ENCODE measurements at regions not wholly inside any gene's neighbourhood (a gene's known extent, or its start where the extent isn't known, plus 50 kb on each side); places are given as distances from the start of the nearest gene placed in this dataset.

DNA sequence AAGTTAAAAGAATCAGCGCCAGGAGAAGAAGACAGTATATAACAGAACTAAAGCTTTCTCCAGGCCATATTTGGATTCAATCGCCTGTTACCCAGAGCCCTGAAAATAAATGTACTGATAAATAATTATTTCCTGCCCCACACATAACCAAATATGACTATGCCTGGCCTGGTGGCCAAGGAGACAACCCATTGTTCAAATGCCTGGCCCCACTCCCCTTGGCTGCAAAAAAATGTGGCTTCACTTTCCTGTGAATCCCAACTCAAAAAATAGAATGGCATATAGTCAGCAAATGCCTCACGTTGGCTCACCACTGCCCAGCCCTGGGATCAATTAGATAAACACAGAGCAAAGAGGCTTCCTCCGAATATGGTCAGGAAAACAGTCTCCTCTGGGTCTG, 472.1 kb downstream of the BCL11B start:
- Histone ChIP-seq H3K9me3 (ENCODE audit: control insufficient read depth in 2 of 2, insufficient read depth in 1 of 2, low read length in 1 of 2) (peaks cover 1 to 7% of the 10 kb centered on the region in 2 donors), H3K36me3 (ENCODE audit: control insufficient read depth in 2 of 2, insufficient read depth in 2 of 2, low read length in 1 of 2) (no peaks in the 10 kb centered on the region), H3K4me3 (ENCODE audit: low read length in 2 of 2) (no peak overlapping the region), H3K4me1 (ENCODE audit: control insufficient read depth in 2 of 2, insufficient read depth in 2 of 2, low read length in 2 of 2) (peaks cover 0 to 13% of the 10 kb centered on the region in 2 donors), H3K27ac (ENCODE audit: low read depth in 1 of 2, low read length in 1 of 2) (no peak overlapping the region), H3K27me3 (ENCODE audit: control insufficient read depth in 2 of 2, insufficient read depth in 1 of 2, low read length in 1 of 2) (no peaks in the 10 kb centered on the region)
- no peak for DNase-seq (ENCODE audit: low read depth in 6 of 9, low spot score in 9 of 9)
- WGBS, result 80% methylated on average over 4 of the region's 4 CpGs

DNA sequence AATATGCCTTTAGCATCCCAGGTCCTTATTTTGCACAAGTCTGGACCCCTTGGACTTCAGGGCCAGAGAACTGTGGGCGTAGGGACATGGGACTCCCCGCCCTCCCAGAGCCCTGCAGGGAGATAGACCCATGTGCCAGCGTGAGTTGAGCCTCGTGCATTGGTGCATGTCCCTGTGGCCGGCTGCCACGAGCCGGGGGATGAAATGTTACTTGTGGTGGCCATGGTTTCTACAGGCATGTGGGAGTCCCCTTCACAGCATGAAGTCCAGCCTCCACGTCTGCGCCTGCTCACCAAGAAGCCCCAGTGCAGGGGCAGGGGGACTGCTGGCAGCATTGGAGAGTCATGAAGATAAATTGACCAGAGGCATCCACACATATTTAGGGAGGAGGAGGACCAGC, 470.0 kb downstream of the BCL11B start:
- DNase-seq (ENCODE audit: low read depth in 6 of 9, low spot score in 9 of 9), result no peak
- H3K27me3 ChIP-seq (ENCODE audit: control insufficient read depth in 2 of 2, insufficient read depth in 1 of 2, low read length in 1 of 2), result no peaks in the 10 kb centered on the region
- H3K9me3 ChIP-seq (ENCODE audit: control insufficient read depth in 2 of 2, insufficient read depth in 1 of 2, low read length in 1 of 2), result peaks cover 0 to 7% of the 10 kb centered on the region in 2 donors
- H3K36me3 ChIP-seq (ENCODE audit: control insufficient read depth in 2 of 2, insufficient read depth in 2 of 2, low read length in 1 of 2), result no peaks in the 10 kb centered on the region
- no peak overlapping the region for H3K27ac ChIP-seq (ENCODE audit: low read depth in 1 of 2, low read length in 1 of 2)
- WGBS, result 88% methylated on average over 9 of the region's 9 CpGs
- H3K4me3 ChIP-seq (ENCODE audit: low read length in 2 of 2), result no peak overlapping the region
- peaks cover 0 to 13% of the 10 kb centered on the region in 2 donors for H3K4me1 ChIP-seq (ENCODE audit: control insufficient read depth in 2 of 2, insufficient read depth in 2 of 2, low read length in 2 of 2)

DNA sequence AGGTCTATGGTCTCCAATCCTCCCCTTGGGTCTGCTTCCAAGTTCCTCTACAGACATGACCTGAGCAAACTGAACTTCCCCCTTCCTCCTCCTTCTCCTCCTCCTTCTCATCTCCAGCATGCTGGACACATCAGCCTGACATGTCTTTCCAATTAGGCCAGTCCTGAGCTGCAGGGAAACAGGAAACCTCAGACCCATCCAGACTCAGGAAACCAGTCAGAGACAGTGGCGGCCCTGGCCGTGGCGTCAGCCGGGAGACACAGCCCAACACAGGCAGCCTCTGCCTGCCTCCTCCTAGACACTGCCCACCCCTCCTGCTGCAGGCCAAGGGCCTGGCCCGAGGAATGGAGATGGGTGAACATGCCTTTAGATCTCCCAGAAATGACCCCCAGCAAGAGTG, 468.8 kb downstream of the BCL11B start:
- Histone ChIP-seq H3K9me3 (ENCODE audit: control insufficient read depth in 2 of 2, insufficient read depth in 1 of 2, low read length in 1 of 2) (peaks cover 0 to 7% of the 10 kb centered on the region in 2 donors), H3K27ac (ENCODE audit: low read depth in 1 of 2, low read length in 1 of 2) (no peak overlapping the region), H3K4me3 (ENCODE audit: low read length in 2 of 2) (no peak overlapping the region), H3K36me3 (ENCODE audit: control insufficient read depth in 2 of 2, insufficient read depth in 2 of 2, low read length in 1 of 2) (no peaks in the 10 kb centered on the region), H3K27me3 (ENCODE audit: control insufficient read depth in 2 of 2, insufficient read depth in 1 of 2, low read length in 1 of 2) (no peaks in the 10 kb centered on the region), H3K4me1 (ENCODE audit: control insufficient read depth in 2 of 2, insufficient read depth in 2 of 2, low read length in 2 of 2) (peaks cover 0 to 13% of the 10 kb centered on the region in 2 donors)
- 65% methylated on average over 5 of the region's 5 CpGs for WGBS
- DNase-seq (ENCODE audit: low read depth in 6 of 9, low spot score in 9 of 9), result no peak

DNA sequence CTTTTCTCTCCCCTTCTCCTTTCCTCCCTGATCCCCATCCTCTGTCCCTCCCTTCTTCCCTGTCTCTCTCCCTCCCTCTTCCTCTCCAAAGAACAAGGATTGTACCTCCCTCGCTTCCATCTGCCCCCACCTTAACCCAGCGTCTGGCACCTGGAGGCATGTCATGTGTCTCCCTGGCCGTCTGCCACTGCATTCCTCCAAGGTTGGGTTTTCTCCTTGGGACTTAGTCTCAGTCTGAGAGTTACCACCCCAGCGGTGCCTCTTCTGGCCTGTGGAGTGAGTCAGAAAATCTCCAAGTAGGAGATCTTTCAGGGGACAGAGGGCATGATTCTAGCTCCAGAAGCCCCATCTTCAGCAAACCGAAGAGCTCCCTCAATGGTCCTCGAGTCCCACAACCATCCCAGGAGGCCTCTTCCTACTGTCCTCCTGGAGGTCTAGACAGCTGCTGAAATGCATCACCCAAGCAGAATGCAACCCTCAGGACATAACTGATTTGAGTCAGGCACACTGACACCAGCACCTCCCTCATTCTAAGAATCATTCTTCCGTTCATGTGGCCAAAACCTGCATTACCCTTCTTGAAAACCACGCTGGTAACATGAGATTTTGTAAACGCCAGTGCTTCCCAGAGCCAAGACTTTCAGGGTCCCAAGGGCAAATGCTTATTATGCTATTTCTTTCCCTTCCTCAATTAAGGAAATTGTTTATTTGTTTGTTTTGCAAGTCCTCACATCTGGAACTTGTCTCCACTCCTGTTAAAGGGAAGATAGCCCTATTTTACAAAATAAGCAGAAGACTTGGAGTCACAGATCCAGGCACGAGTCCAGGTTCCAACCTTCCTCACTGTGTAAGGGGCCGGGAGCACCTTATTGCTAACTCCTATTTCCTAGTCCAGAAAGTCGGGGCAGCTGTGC, 463.2 kb downstream of the BCL11B start:
- peaks cover 0 to 5% of the 10 kb centered on the region in 2 donors for H3K4me1 ChIP-seq (ENCODE audit: control insufficient read depth in 2 of 2, insufficient read depth in 2 of 2, low read length in 2 of 2)
- H3K9me3 ChIP-seq (ENCODE audit: control insufficient read depth in 2 of 2, insufficient read depth in 1 of 2, low read length in 1 of 2), result peaks cover 0 to 7% of the 10 kb centered on the region in 2 donors
- DNase-seq (ENCODE audit: low read depth in 6 of 9, low spot score in 9 of 9), result no peak
- no peak overlapping the region for H3K27ac ChIP-seq (ENCODE audit: low read depth in 1 of 2, low read length in 1 of 2)
- no peak overlapping the region for H3K4me3 ChIP-seq (ENCODE audit: low read length in 2 of 2)
- no peaks in the 10 kb centered on the region for H3K27me3 ChIP-seq (ENCODE audit: control insufficient read depth in 2 of 2, insufficient read depth in 1 of 2, low read length in 1 of 2)
- WGBS, result 85% methylated on average over 12 of the region's 12 CpGs
- H3K36me3 ChIP-seq (ENCODE audit: control insufficient read depth in 2 of 2, insufficient read depth in 2 of 2, low read length in 1 of 2), result no peaks in the 10 kb centered on the region

DNA sequence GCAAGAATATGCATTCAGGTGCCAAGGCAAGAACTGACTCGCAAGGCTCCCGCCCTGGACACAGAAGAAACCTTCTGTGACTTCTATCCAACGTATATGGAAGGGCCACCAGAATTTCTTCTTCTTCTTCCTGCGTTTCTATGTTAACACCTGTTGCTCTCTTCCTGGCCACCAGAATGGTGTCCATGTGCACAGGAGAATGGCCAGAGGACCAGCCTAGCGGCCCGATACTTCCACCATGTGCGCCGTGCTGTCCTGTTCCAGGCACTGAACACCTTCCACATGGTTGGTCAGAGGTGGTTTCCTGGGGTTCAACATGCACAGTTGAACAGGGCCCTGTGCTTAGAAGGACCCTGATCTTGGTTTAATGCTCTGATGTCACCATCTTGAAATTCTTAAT, 455.8 kb downstream of the BCL11B start:
- Histone ChIP-seq H3K27me3 (ENCODE audit: control insufficient read depth in 2 of 2, insufficient read depth in 1 of 2, low read length in 1 of 2) (no peaks in the 10 kb centered on the region), H3K4me1 (ENCODE audit: control insufficient read depth in 2 of 2, insufficient read depth in 2 of 2, low read length in 2 of 2) (peaks cover 6 to 20% of the 10 kb centered on the region in 2 donors), H3K36me3 (ENCODE audit: control insufficient read depth in 2 of 2, insufficient read depth in 2 of 2, low read length in 1 of 2) (no peaks in the 10 kb centered on the region), H3K4me3 (ENCODE audit: low read length in 2 of 2) (no peak overlapping the region), H3K9me3 (ENCODE audit: control insufficient read depth in 2 of 2, insufficient read depth in 1 of 2, low read length in 1 of 2) (no peaks in the 10 kb centered on the region), H3K27ac (ENCODE audit: low read depth in 1 of 2, low read length in 1 of 2) (no peak overlapping the region)
- no peak for DNase-seq (ENCODE audit: low read depth in 6 of 9, low spot score in 9 of 9)
- 97% methylated on average over 8 of the region's 8 CpGs for WGBS

DNA sequence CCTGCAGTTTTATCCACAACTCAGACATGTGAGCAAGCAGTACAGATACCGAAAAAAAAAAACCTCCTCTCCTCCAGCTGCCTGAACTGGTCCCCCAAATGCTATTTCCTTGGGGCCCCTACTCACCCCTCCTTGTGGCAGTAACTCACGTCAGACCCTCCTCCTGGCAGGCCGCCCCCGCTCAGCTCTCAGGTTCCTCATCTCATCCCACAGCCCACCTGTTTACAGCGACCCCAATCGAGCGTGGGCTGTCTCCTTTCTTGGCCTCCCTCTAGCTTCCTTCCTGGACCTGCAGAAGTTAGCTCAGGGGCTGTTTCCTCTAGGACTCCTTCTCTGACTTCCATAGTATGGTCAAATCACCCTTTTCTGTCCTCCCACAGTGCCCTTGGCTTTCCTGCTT, 455.3 kb downstream of the BCL11B start:
- H3K27me3 ChIP-seq (ENCODE audit: control insufficient read depth in 2 of 2, insufficient read depth in 1 of 2, low read length in 1 of 2), result no peaks in the 10 kb centered on the region
- WGBS, result 43% methylated on average over 7 of the region's 7 CpGs

DNA sequence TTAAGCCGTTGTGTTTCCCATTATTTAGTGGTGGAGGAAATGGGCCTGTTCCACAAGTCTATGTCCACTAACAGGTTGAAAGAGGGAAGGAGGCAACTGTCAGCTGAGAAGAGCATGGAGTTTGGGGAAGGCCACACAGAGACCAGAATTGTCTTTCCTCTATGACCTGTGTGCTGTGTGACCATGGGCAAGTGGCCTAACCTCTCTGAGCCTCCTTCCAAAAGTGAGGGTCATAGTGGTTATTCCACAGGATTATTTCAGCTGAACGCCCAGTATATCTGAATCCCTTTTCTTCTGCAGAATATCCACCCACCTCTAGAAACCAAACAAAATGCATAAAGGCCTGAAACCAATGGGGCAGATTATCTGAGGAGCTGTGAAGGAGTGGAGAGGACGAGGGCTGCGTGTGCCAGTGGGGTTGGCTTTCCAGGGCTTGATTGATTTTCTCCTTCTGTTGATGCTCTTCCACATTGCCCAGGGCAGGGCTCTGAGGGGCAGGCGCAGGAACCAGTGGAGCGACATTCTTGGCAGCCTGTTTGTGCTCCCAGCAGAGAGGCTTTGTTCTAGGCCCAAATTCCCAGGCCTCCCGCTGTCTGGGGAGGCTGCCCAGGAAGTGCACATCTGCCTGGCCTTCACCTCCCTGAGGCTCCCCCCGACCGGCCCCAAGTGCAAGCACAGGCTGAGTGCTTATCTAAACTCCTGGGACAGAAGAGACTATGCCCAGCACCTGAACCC, 452.7 kb downstream of the BCL11B start:
- DNase-seq (ENCODE audit: low read depth in 6 of 9, low spot score in 9 of 9), result no peak
- no peak overlapping the region for H3K27ac ChIP-seq (ENCODE audit: low read depth in 1 of 2, low read length in 1 of 2)
- 86% methylated on average over 9 of the region's 9 CpGs for WGBS
- peaks cover 6 to 20% of the 10 kb centered on the region in 2 donors for H3K4me1 ChIP-seq (ENCODE audit: control insufficient read depth in 2 of 2, insufficient read depth in 2 of 2, low read length in 2 of 2)
- no peaks in the 10 kb centered on the region for H3K9me3 ChIP-seq (ENCODE audit: control insufficient read depth in 2 of 2, insufficient read depth in 1 of 2, low read length in 1 of 2)
- H3K27me3 ChIP-seq (ENCODE audit: control insufficient read depth in 2 of 2, insufficient read depth in 1 of 2, low read length in 1 of 2), result no peaks in the 10 kb centered on the region
- no peak overlapping the region for H3K4me3 ChIP-seq (ENCODE audit: low read length in 2 of 2)
- H3K36me3 ChIP-seq (ENCODE audit: control insufficient read depth in 2 of 2, insufficient read depth in 2 of 2, low read length in 1 of 2), result no peaks in the 10 kb centered on the region

More for the DNA sequence above, 455.3 kb downstream of the BCL11B start:
- no peak overlapping the region for H3K27ac ChIP-seq (ENCODE audit: low read depth in 1 of 2, low read length in 1 of 2)
- no peak overlapping the region for H3K4me3 ChIP-seq (ENCODE audit: low read length in 2 of 2)
- no peaks in the 10 kb centered on the region for H3K9me3 ChIP-seq (ENCODE audit: control insufficient read depth in 2 of 2, insufficient read depth in 1 of 2, low read length in 1 of 2)
- peaks cover 6 to 20% of the 10 kb centered on the region in 2 donors for H3K4me1 ChIP-seq (ENCODE audit: control insufficient read depth in 2 of 2, insufficient read depth in 2 of 2, low read length in 2 of 2)
- DNase-seq (ENCODE audit: low read depth in 6 of 9, low spot score in 9 of 9), result peak in 2 of 9 donors; percentile 33 to 51
- H3K36me3 ChIP-seq (ENCODE audit: control insufficient read depth in 2 of 2, insufficient read depth in 2 of 2, low read length in 1 of 2), result no peaks in the 10 kb centered on the region

DNA sequence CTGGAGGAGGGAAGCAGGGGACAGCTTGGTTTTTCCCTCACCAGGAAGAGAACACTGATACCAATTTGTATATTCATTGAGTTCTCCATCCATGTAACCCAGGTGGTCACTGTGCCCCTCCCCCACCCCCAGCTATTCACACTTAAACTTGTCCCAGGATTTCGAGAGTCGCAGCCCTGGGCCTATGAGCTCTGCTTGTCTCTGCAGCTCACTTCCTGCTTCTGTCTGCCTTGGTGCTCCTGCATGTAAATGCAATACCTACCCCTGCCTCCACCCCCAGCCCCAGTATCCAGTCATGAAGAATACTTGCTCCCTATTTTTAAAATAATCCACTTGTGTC, 452.2 kb downstream of the BCL11B start:
- Histone ChIP-seq H3K27me3 (ENCODE audit: control insufficient read depth in 2 of 2, insufficient read depth in 1 of 2, low read length in 1 of 2) (no peaks in the 10 kb centered on the region), H3K36me3 (ENCODE audit: control insufficient read depth in 2 of 2, insufficient read depth in 2 of 2, low read length in 1 of 2) (no peaks in the 10 kb centered on the region), H3K9me3 (ENCODE audit: control insufficient read depth in 2 of 2, insufficient read depth in 1 of 2, low read length in 1 of 2) (no peaks in the 10 kb centered on the region), H3K27ac (ENCODE audit: low read depth in 1 of 2, low read length in 1 of 2) (no peak overlapping the region), H3K4me3 (ENCODE audit: low read length in 2 of 2) (no peak overlapping the region), H3K4me1 (ENCODE audit: control insufficient read depth in 2 of 2, insufficient read depth in 2 of 2, low read length in 2 of 2) (peaks cover 6 to 20% of the 10 kb centered on the region in 2 donors)
- peak in 2 of 9 donors; percentile 26 to 32 for DNase-seq (ENCODE audit: low read depth in 6 of 9, low spot score in 9 of 9)
- WGBS, result 75% methylated on average over 2 of the region's 2 CpGs

DNA sequence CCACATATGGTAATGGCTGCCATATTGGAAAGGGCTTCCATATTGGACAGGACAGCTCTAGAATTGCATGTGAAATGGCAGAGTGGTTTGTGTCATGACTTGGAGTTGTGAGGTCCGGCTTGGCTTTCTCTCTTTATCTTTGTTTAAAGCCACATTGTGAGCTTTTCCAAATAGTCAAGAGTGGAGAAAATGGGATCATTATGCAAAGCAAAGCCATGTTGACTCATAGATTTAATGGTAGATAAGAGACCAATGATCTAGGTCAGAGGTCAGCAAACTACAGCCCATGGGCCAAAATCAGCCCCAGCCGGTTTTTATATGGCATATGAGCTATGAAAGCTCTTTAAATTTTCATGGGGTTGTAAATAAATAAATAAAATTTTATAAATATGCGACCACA, 449.1 kb downstream of the BCL11B start:
- DNase-seq (ENCODE audit: low read depth in 6 of 9, low spot score in 9 of 9), result no peak
- Histone ChIP-seq H3K36me3 (ENCODE audit: control insufficient read depth in 2 of 2, insufficient read depth in 2 of 2, low read length in 1 of 2) (no peaks in the 10 kb centered on the region), H3K4me1 (ENCODE audit: control insufficient read depth in 2 of 2, insufficient read depth in 2 of 2, low read length in 2 of 2) (peaks cover 4 to 16% of the 10 kb centered on the region in 2 donors), H3K4me3 (ENCODE audit: low read length in 2 of 2) (no peak overlapping the region), H3K27me3 (ENCODE audit: control insufficient read depth in 2 of 2, insufficient read depth in 1 of 2, low read length in 1 of 2) (no peaks in the 10 kb centered on the region), H3K9me3 (ENCODE audit: control insufficient read depth in 2 of 2, insufficient read depth in 1 of 2, low read length in 1 of 2) (no peaks in the 10 kb centered on the region), H3K27ac (ENCODE audit: low read depth in 1 of 2, low read length in 1 of 2) (no peak overlapping the region)
- 97% methylated on average over 3 of the region's 3 CpGs for WGBS
